ENCODE measurements at regions not wholly inside any gene's neighbourhood (a gene's known extent, or its start where the extent isn't known, plus 50 kb on each side); places are given as distances from the start of the nearest gene placed in this dataset.

GRCh38 chr7:52719677-52720076 lies 315.8 kb upstream of the POM121L12 start:
- TF ChIP-seq, protein P1, sequence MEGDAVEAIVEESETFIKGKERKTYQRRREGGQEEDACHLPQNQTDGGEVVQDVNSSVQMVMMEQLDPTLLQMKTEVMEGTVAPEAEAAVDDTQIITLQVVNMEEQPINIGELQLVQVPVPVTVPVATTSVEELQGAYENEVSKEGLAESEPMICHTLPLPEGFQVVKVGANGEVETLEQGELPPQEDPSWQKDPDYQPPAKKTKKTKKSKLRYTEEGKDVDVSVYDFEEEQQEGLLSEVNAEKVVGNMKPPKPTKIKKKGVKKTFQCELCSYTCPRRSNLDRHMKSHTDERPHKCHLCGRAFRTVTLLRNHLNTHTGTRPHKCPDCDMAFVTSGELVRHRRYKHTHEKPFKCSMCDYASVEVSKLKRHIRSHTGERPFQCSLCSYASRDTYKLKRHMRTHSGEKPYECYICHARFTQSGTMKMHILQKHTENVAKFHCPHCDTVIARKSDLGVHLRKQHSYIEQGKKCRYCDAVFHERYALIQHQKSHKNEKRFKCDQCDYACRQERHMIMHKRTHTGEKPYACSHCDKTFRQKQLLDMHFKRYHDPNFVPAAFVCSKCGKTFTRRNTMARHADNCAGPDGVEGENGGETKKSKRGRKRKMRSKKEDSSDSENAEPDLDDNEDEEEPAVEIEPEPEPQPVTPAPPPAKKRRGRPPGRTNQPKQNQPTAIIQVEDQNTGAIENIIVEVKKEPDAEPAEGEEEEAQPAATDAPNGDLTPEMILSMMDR (IDR thresholded peaks at IDR 0.05) = no peak
- no peak for TF ChIP-seq ZFX (IDR thresholded peaks at IDR 0.05; ENCODE audit: borderline replicate concordance)

Data from 22Rv1 (cell line).